ENCODE measurements at regions not wholly inside any gene's neighbourhood (a gene's known extent, or its start where the extent isn't known, plus 50 kb on each side); places are given as distances from the start of the nearest gene placed in this dataset.
A peak's percentile ranks its signal among the peaks of the same experiment; 100 is the strongest.

DNA sequence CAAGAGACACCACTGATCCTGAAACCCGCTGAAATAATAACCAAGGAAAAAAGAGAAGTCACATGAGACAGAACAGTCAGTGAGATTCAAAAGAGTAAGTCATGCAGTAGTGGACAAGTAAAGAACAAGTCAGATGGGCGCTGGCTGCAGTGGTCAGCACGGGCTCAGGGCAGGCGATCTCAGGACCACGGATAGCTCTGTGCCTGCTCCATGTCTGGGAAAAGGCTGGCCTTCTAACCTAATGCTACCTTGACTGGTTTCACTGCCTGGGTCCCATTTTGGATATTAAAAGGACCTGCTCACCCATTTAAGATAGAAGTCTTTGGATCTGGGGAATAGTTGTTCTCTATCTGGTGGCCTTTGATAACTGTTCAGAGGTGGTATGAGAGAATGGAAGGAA lies 61.7 kb upstream of the LCLAT1 start:
- DNase-seq (ENCODE audit: low read depth): peak; percentile 54
- no peak overlapping the region for H3K4me3 ChIP-seq (ENCODE audit: low read depth, low read length)
- TF ChIP-seq, protein P1, sequence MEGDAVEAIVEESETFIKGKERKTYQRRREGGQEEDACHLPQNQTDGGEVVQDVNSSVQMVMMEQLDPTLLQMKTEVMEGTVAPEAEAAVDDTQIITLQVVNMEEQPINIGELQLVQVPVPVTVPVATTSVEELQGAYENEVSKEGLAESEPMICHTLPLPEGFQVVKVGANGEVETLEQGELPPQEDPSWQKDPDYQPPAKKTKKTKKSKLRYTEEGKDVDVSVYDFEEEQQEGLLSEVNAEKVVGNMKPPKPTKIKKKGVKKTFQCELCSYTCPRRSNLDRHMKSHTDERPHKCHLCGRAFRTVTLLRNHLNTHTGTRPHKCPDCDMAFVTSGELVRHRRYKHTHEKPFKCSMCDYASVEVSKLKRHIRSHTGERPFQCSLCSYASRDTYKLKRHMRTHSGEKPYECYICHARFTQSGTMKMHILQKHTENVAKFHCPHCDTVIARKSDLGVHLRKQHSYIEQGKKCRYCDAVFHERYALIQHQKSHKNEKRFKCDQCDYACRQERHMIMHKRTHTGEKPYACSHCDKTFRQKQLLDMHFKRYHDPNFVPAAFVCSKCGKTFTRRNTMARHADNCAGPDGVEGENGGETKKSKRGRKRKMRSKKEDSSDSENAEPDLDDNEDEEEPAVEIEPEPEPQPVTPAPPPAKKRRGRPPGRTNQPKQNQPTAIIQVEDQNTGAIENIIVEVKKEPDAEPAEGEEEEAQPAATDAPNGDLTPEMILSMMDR (conservative IDR thresholded peaks at IDR 0.05; ENCODE audit: low read depth, low read length): no peak

DNA sequence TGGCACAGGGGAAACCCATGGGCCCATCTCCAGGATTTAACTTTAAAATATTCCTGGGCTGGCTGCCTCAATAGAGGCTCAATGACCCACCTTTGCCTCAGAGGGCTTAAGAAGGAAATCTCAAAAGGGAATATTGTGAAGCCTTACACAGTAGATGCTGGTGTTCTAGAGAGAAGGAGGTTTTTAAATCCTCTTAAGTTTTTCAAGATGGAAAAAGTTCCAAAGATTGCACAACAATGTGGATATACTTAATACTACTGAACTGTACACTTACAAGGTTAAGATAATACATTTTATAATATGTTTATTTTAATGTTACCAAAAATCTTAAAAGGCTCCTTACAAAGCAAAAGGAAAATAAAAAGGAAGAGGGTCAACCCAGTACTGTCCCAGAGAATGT lies 54.9 kb upstream of the LCLAT1 start:
- TF ChIP-seq, protein P1 (conservative IDR thresholded peaks at IDR 0.05; ENCODE audit: low read depth, low read length): no peak
- DNase-seq (ENCODE audit: low read depth): no peak
- no peak overlapping the region for H3K4me3 ChIP-seq (ENCODE audit: low read depth, low read length)

DNA sequence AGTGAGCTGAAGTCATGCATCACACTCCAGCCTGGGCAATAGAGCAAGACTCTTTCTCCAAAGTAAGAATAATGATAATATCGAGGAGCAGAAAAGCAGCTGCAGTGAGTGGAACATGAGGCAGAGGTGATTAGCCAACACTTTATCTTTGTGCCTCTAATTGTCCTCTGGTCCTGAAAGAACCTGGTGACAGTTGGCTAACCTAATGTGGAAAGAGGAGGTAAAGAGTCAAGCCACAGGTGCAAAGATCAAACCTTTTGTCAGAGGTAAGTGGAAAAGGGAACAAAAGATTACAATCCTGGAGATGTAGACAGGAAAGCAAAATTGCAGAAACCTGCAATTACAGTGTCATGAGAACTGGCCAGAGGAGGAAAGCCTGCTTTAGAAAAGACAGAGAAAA lies 53.5 kb upstream of the LCLAT1 start:
- TF ChIP-seq, protein P1 (conservative IDR thresholded peaks at IDR 0.05; ENCODE audit: low read depth, low read length): no peak
- DNase-seq (ENCODE audit: low read depth): no peak
- H3K4me3 ChIP-seq (ENCODE audit: low read depth, low read length): no peak overlapping the region

- TF ChIP-seq, protein P1 (conservative IDR thresholded peaks at IDR 0.05; ENCODE audit: low read depth, low read length): no peak
- DNase-seq (ENCODE audit: low read depth): no peak
- no peak overlapping the region for H3K4me3 ChIP-seq (ENCODE audit: low read depth, low read length)
These were observed 53.0 kb upstream of the LCLAT1 start for GRCh38 chr2:30394096-30394495.

GRCh38 chr2:30396436-30397232 lies 50.4 kb upstream of the LCLAT1 start:
- no peak overlapping the region for H3K4me3 ChIP-seq (ENCODE audit: low read depth, low read length)
- TF ChIP-seq, protein P1 (conservative IDR thresholded peaks at IDR 0.05; ENCODE audit: low read depth, low read length): no peak
- DNase-seq (ENCODE audit: low read depth): no peak

Measured in choroid plexus epithelial cell (primary cell).